PC-9 (cell line): ENCODE measurements at regions not wholly inside any gene's neighbourhood (a gene's known extent, or its start where the extent isn't known, plus 50 kb on each side); places are given as distances from the start of the nearest gene placed in this dataset.
"Not testable (repeated sequence)": the region's sequence is repeated elsewhere in the genome, so short reads cannot be mapped to it uniquely, and the experiment has no call there.

ENCODE experiments used
- BruUV-seq: library from RNA; stranded (reverse); fragments of 400-500 nt; replicated peaks from 2 replicates; lab custom pipeline; 2021; lab: Mats Ljungman, UMichigan
- CTCF ChIA-PET: fragments of 300-600 bp; sonication (Branson Sonifier 250); formaldehyde crosslinking; loops from one replicate; lab custom pipeline; 2022; ENCODE audit warnings: antibody characterized with exemption; lab: Charles Lee
- POLR2A ChIA-PET: fragments of 300-600 bp; sonication (Branson Sonifier 250); formaldehyde crosslinking; loops from one replicate; lab custom pipeline; 2022; ENCODE audit warnings: antibody characterized with exemption; ENCODE audit not compliant: unreplicated experiment; lab: Charles Lee
- DNase-seq, 2 experiments: peaks; one replicate each; pipeline versions ENCODE4 v3.0.0 to v3.0.0-alpha.2; 2015 to 2022; ENCODE audit warnings: mixed read lengths in 1 of 2
- H2AFZ ChIP-seq: fragments of 200-600 bp; sonication (generic); 2 replicates; pipeline ENCODE4 v1.8.1; 2017; ENCODE audit warnings: antibody characterized with exemption
- H3F3A ChIP-seq: fragments of 200-600 bp; sonication (generic); 2 replicates; pipeline ENCODE4 v1.8.1; 2017; ENCODE audit warnings: antibody characterized with exemption, mild to moderate bottlenecking, low read depth; ENCODE audit not compliant: insufficient read depth
- H3K27ac ChIP-seq: fragments of 200-600 bp; sonication (generic); 2 replicates; pipeline ENCODE4 v1.6.1; 2016; ENCODE audit warnings: mixed run types
- H3K27me3 ChIP-seq: fragments of 200-600 bp; sonication (generic); 2 replicates; pipeline ENCODE4 v1.6.1; 2016; ENCODE audit warnings: low read depth, mixed run types; ENCODE audit not compliant: insufficient read depth
- H3K36me3 ChIP-seq: fragments of 200-600 bp; sonication (generic); 2 replicates; pipeline ENCODE4 v1.6.1; 2016; ENCODE audit warnings: low read depth, mixed run types
- H3K4me1 ChIP-seq: fragments of 200-600 bp; sonication (generic); replicated peaks from 2 replicates; pipeline ENCODE4 v1.6.1; 2016; ENCODE audit warnings: mixed run types; ENCODE audit not compliant: insufficient read depth
- H3K4me2 ChIP-seq: fragments of 200-600 bp; sonication (generic); 2 replicates; pipeline ENCODE4 v1.6.1; 2017; ENCODE audit warnings: mixed run types
- H3K4me3 ChIP-seq: fragments of 200-600 bp; sonication (generic); 2 replicates; pipeline ENCODE4 v1.6.1; 2016; ENCODE audit warnings: mixed run types
- H3K79me2 ChIP-seq: fragments of 200-600 bp; sonication (generic); 2 replicates; pipeline ENCODE4 v1.6.1; 2017; ENCODE audit warnings: low read depth, mixed run types
- H3K9me2 ChIP-seq: fragments of 200-600 bp; sonication (generic); 2 replicates; pipeline ENCODE4 v1.8.1; 2017; ENCODE audit warnings: mild to moderate bottlenecking; ENCODE audit not compliant: insufficient read depth
- H3K9me3 ChIP-seq: fragments of 200-600 bp; sonication (generic); 2 replicates; pipeline ENCODE4 v1.8.1; 2016; ENCODE audit warnings: low read depth; ENCODE audit not compliant: insufficient read depth
- H4K20me1 ChIP-seq: fragments of 200-600 bp; sonication (generic); 2 replicates; pipeline ENCODE4 v1.8.1; 2017; ENCODE audit not compliant: insufficient read depth
- CTCF ChIP-seq: fragments of 200-600 bp; sonication (generic); conservative IDR thresholded peaks from 2 replicates; pipeline ENCODE4 v1.6.1; 2017; ENCODE audit warnings: mixed run types, antibody characterized with exemption, mild to moderate bottlenecking, moderate library complexity
- EZH2 ChIP-seq: fragments of 200-600 bp; sonication (generic); IDR thresholded peaks from 2 replicates; pipeline ENCODE4 v1.8.0; 2017; ENCODE audit warnings: antibody characterized with exemption, low read depth
- intact Hi-C: fragments of 100-400 bp; cut with micrococcal nuclease; formaldehyde crosslinking; loops from one replicate; pipeline ENCODE4 v1.10.0; 2022; ENCODE audit not compliant: unreplicated experiment

- no peak overlapping the region for H3K27ac ChIP-seq
- no peaks in the 10 kb centered on the region for H3K9me3 ChIP-seq
- H3K4me3 ChIP-seq: no peak overlapping the region
- ChIA-PET POLR2A (no interaction called here), CTCF (no interaction called here)
- H2AFZ ChIP-seq: no peak overlapping the region
- DNase-seq: no peak
- no peaks in the 10 kb centered on the region for H3K27me3 ChIP-seq
- no peaks in the 10 kb centered on the region for H3K9me2 ChIP-seq
- H4K20me1 ChIP-seq: no peaks in the 10 kb centered on the region
- H3K36me3 ChIP-seq: no peaks in the 10 kb centered on the region
- BruUV-seq: no TSS peak
- no peaks in the 10 kb centered on the region for H3F3A ChIP-seq
- TF ChIP-seq EZH2 (no peak), CTCF (no peak)
- H3K4me2 ChIP-seq: no peak overlapping the region
- intact Hi-C loops: no loop called here
- no peaks in the 10 kb centered on the region for H3K4me1 ChIP-seq
- no peaks in the 10 kb centered on the region for H3K79me2 ChIP-seq
These were observed 187.6 kb downstream of the ETNK1 start for GRCh38 chr12:22812531-22812930.

- Histone ChIP-seq H3K36me3 (no peaks in the 10 kb centered on the region), H4K20me1 (no peaks in the 10 kb centered on the region), H2AFZ (no peak overlapping the region), H3K27me3 (no peaks in the 10 kb centered on the region), H3K4me2 (no peak overlapping the region), H3K9me2 (no peaks in the 10 kb centered on the region), H3F3A (no peaks in the 10 kb centered on the region), H3K4me1 (no peaks in the 10 kb centered on the region), H3K9me3 (no peaks in the 10 kb centered on the region), H3K79me2 (no peaks in the 10 kb centered on the region), H3K4me3 (no peak overlapping the region), H3K27ac (no peak overlapping the region)
- intact Hi-C loops: loop anchor here (1.0 kb wide), 1 partner anchor 19 kb away; no protein-coding TSS in a partner anchor
- POLR2A ChIA-PET: no interaction called here
- no peak for DNase-seq
- CTCF ChIA-PET: no interaction called here
- BruUV-seq: no TSS peak
- TF ChIP-seq CTCF (no peak), EZH2 (no peak)
These were observed 197.0 kb downstream of the ETNK1 start for GRCh38 chr12:22821985-22822384.

- Histone ChIP-seq H3K36me3 (no peaks in the 10 kb centered on the region), H3K9me3 (no peaks in the 10 kb centered on the region), H3K4me2 (no peak overlapping the region), H4K20me1 (no peaks in the 10 kb centered on the region), H3K4me3 (no peak overlapping the region), H3F3A (no peaks in the 10 kb centered on the region), H3K4me1 (no peaks in the 10 kb centered on the region), H3K79me2 (no peaks in the 10 kb centered on the region), H2AFZ (no peak overlapping the region), H3K9me2 (no peaks in the 10 kb centered on the region), H3K27me3 (no peaks in the 10 kb centered on the region), H3K27ac (no peak overlapping the region)
- TF ChIP-seq CTCF: no peak
- no peak for TF ChIP-seq EZH2
- CTCF ChIA-PET: no interaction called here
- no TSS peak for BruUV-seq
- no peak for DNase-seq
- POLR2A ChIA-PET: no interaction called here
- intact Hi-C loops: no loop called here
These were observed 201.1 kb downstream of the ETNK1 start for GRCh38 chr12:22826026-22826425.

- POLR2A ChIA-PET, H3K79me2 ChIP-seq, H3K4me2 ChIP-seq, DNase-seq, H3K9me2 ChIP-seq, H3K4me3 ChIP-seq, H2AFZ ChIP-seq, CTCF ChIA-PET, intact Hi-C loops, H3F3A ChIP-seq, H4K20me1 ChIP-seq, H3K27ac ChIP-seq, H3K36me3 ChIP-seq, H3K27me3 ChIP-seq, BruUV-seq, H3K4me1 ChIP-seq, H3K9me3 ChIP-seq: not testable (repeated sequence)
These were observed 201.5 kb downstream of the ETNK1 start for GRCh38 chr12:22826446-22826981.
